NCI-H446 (cell line): ENCODE measurements at regions not wholly inside any gene's neighbourhood (a gene's known extent, or its start where the extent isn't known, plus 50 kb on each side); places are given as distances from the start of the nearest gene placed in this dataset.

ENCODE experiments used
- DNase-seq, 2 experiments: peaks; one replicate each; lab custom pipeline; 2025; lab: John Stamatoyannopoulos, UW

DNA sequence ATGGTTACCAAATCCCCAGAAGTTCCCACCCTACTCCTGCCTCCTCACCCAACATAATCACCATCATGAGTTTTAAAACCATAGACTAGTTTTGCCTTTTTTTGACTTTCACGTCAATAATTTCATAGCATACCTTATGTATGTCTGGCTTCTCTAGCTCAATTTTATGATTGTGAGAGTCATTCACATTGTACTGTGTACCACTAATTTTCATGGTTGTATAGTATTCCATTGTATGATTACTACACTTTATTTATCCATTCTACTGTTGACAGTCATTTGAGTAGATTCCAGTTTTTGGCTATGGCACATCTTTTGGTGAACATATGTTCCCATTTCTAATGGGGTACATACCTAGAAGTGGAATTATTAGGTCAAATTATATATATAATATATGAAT, 195.3 kb upstream of the TCF21 start:
- no peak for DNase-seq

DNA sequence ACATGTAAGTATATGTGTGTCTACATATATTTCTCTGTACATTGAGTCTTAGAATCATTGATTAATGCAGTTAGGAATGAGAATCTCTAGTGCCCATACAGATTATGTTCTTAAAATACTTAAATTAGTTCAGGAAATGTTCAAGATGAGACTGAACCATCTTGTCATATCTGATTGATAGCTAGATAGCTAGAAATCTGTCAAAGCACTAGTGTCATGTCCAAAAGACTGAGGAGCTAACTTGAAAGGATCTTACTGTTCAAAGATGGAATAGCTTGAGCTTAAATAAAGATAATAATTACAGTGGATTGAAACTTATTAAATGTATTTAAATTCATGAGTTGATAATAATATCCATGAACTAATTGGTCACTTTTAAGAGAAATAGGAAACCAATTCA, 191.7 kb upstream of the TCF21 start:
- peak in 1 of 2 experiments; percentile 15 for DNase-seq

- peak; percentile 86 to 94 for DNase-seq
These were observed 191.2 kb upstream of the TCF21 start for GRCh38 chr6:133697666-133698065.

GRCh38 chr6:133698272-133698671, 190.6 kb upstream of the TCF21 start:
- no peak for DNase-seq

- DNase-seq: peak in 1 of 2 experiments; percentile 64
These were observed 189.1 kb upstream of the TCF21 start for GRCh38 chr6:133699741-133700385.

DNA sequence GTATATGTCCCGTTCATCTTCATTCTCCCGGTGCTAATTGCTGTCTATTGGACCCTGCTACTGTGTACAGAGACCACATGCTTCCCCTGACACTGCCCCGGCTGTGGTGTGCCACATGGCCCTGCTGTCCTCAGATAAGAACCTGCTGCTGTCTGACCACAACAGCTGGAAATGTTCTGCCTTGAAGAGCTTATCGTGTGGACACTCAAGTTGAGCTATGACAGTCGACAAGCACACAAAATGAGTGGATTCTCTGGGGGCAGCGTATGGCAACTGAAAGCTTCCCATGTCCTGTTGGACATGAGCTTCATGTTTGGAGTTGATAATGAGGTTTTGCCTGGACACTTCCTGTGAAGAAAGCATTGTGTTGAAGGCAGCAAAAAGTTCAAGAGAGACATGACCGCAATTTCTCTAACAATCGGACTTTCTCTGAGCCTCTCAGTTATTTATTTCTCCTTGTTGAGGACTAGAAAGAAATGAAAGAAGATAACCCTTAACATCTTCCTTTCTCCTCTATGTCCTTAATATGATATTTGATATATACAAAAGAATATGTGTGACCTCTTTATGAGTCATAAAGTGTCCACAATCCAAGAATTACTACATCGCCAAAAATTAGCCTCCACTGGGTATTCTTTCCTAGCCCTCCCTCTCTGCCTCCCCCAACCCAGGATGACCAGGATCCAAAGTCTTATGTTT, 187.1 kb upstream of the TCF21 start:
- no peak for DNase-seq

GRCh38 chr6:133704371-133704770, 184.5 kb upstream of the TCF21 start:
- DNase-seq: no peak

DNA sequence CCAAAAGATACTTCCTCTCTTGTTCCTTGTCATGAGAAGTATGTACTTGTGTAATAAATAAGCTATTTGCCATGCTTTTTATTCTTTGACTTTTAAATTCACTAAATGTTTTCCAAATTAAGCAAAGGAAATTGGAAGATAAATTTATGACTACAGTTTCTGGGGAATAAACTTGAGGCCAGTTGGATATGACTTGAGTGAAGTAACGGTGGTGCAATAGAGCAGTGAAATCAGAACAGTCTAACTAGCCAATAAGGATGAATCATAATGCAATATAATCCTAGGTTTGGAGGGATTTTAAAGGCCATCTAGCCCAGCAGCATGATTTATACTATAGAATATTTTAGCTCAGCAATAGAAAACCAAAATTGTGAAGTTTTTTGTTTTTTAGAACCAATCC, 183.8 kb upstream of the TCF21 start:
- DNase-seq: no peak

GRCh38 chr6:133705731-133706130, 183.2 kb upstream of the TCF21 start:
- DNase-seq: peak in 1 of 2 experiments; percentile 23

DNA sequence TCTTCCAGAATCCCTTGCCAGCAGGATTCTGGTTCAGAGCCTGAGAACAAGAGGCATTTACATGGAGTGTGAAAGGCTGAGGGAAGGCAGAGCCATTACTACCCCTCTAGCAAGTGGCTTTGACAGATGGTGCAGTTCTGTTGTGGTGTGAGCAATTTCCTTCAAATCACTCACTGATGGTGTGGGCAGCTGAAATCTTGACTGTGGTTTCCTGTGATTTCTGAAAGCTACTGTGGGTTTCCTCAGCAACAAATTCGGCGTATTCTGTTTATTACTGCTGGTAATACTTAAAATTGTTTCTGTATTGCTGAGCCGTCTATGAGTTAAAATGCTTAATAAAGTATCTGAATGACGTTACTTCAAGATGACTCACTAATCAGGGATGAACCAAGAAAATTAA, 181.5 kb upstream of the TCF21 start:
- peak; percentile 17 to 81 for DNase-seq

GRCh38 chr6:133710826-133711225, 178.1 kb upstream of the TCF21 start:
- DNase-seq: no peak

DNA sequence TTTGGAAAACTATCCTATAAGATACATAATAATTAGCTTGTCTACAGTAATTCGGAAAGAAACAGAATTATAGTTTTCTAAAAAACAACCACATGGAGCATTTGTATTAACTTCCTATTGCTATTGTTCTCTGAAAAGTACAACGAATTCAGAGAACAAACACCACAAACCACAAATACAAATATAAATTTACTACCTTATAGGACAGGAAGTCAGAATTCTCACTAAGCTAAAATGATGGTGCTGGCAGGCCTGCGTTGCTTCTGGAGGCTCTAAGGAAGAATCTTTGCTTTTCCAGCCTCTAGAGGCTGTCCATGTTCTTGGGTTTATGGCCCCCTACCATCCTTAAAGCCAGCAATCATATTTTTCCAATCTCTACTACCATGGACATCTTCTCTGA, 173.6 kb upstream of the TCF21 start:
- DNase-seq: no peak

GRCh38 chr6:133724726-133725125, 164.2 kb upstream of the TCF21 start:
- DNase-seq: no peak

GRCh38 chr6:133726188-133726587, 162.7 kb upstream of the TCF21 start:
- no peak for DNase-seq

- DNase-seq: no peak
These were observed 158.0 kb upstream of the TCF21 start for GRCh38 chr6:133730881-133731280.

- DNase-seq: no peak
These were observed 148.7 kb upstream of the TCF21 start for GRCh38 chr6:133740218-133740617.

DNA sequence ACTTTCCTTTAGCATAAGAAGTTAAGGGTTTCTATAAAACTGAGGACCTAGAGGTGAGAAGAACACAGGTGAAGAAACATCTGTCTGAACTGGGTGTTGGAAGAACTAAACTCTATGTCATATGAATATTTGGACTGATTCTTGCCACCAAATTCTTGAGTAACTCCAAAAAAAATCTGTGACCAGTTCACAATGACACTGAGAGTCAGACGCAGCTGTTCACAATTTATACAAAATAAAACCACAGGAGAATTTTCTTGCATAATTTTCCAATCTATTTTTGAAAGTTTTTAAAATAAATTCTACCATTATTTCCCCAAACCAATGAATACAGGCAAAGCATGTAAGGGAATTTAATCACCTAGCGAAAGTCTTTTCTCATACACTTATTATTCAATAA, 148.1 kb upstream of the TCF21 start:
- no peak for DNase-seq

GRCh38 chr6:133741375-133741861, 147.5 kb upstream of the TCF21 start:
- peak; percentile 77 to 80 for DNase-seq

DNA sequence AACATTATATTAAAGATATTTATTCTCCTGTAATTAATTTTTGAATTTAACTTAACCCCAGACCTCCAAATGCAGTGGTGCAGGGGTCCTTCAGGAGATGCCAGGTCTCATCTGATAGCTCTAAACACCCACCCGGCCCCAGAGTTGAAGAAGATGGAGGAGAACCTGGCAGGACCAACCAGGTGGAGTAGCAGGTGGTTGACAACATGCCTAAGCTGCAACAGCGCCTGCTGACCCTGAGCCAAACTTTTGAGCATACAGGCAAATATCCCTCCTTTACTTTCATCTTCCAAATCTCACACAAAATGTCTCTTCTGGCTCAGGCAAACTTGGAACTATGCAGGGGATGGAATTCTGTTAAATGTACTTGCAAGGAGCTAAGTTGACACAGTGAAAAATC, 145.3 kb upstream of the TCF21 start:
- no peak for DNase-seq

- no peak for DNase-seq
These were observed 142.5 kb upstream of the TCF21 start for GRCh38 chr6:133746417-133746770.

- no peak for DNase-seq
These were observed 140.3 kb upstream of the TCF21 start for GRCh38 chr6:133748628-133749027.

- no peak for DNase-seq
These were observed 139.5 kb upstream of the TCF21 start for GRCh38 chr6:133749427-133749826.

- no peak for DNase-seq
These were observed 136.8 kb upstream of the TCF21 start for GRCh38 chr6:133752129-133752528.

DNA sequence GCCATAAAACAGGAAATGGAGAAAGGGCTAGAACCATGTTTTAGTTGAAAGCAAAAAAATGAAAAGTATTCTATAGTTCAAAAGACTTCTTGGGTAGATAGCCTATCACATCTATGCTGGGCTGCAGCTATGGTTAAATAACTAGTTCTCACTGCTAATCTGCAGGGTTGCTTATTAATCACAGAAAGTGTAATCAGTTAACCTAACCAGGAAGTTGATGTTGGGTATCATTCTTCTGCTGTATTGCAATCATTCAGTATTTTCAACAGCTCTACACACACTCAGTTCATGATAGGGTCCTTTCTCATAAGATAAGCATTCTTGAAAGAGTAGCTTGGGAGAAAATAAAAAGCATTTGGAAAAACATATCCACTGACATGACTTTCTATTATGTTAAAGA, 135.2 kb upstream of the TCF21 start:
- DNase-seq: no peak
